HUES48 (cell line): ENCODE measurements at regions not wholly inside any gene's neighbourhood (a gene's known extent, or its start where the extent isn't known, plus 50 kb on each side); places are given as distances from the start of the nearest gene placed in this dataset.
"Not testable (repeated sequence)": the region's sequence is repeated elsewhere in the genome, so short reads cannot be mapped to it uniquely, and the experiment has no call there.

Experiments used
- H3K27ac ChIP-seq: one replicate; pipeline ENCODE4 v1.7.0; 2013; ENCODE audit warnings: low read depth, low read length, inconsistent platforms
- H3K27me3 ChIP-seq: 2 replicates; pipeline ENCODE4 v1.6.1; 2013; ENCODE audit warnings: mild to moderate bottlenecking, low read length; ENCODE audit not compliant: control insufficient read depth, insufficient read depth
- H3K36me3 ChIP-seq: 2 replicates; pipeline ENCODE4 v1.6.1; 2013; ENCODE audit warnings: low read length; ENCODE audit not compliant: control insufficient read depth, insufficient read depth
- H3K4me1 ChIP-seq: 2 replicates; pipeline ENCODE4 v1.6.1; 2013; ENCODE audit warnings: mild to moderate bottlenecking, low read length; ENCODE audit not compliant: control insufficient read depth, insufficient read depth
- H3K4me3 ChIP-seq: 2 replicates; pipeline ENCODE4 v1.5.1; 2013; ENCODE audit warnings: mild to moderate bottlenecking, low read depth, low read length
- H3K9ac ChIP-seq: 2 replicates; pipeline ENCODE4 v1.6.1; 2013; ENCODE audit warnings: mild to moderate bottlenecking, low read depth, low read length, moderate library complexity
- H3K9me3 ChIP-seq: 2 replicates; pipeline ENCODE4 v1.6.1; 2013; ENCODE audit warnings: low read length; ENCODE audit not compliant: control insufficient read depth, insufficient read depth

- Histone ChIP-seq H3K4me3 (no peak overlapping the region), H3K36me3 (no peaks in the 10 kb centered on the region), H3K9ac (no peak overlapping the region), H3K9me3 (peaks cover 18% of the 10 kb centered on the region), H3K27me3 (no peaks in the 10 kb centered on the region), H3K27ac (no peak overlapping the region), H3K4me1 (no peaks in the 10 kb centered on the region)
These were observed 53.7 kb upstream of the ST3GAL5 start for GRCh38 chr2:85942346-85942957.

GRCh38 chr2:85941490-85941889 is 52.7 kb upstream of the ST3GAL5 start:
- H3K27me3 ChIP-seq, H3K4me1 ChIP-seq, H3K9ac ChIP-seq, H3K36me3 ChIP-seq, H3K4me3 ChIP-seq, H3K27ac ChIP-seq: not testable (repeated sequence)
- H3K9me3 ChIP-seq: peaks cover 18% of the 10 kb centered on the region

- Histone ChIP-seq H3K27ac (no peak overlapping the region), H3K9ac (no peak overlapping the region), H3K4me1 (peaks cover 15% of the 10 kb centered on the region), H3K4me3 (no peak overlapping the region), H3K9me3 (peaks cover 18% of the 10 kb centered on the region), H3K27me3 (no peaks in the 10 kb centered on the region), H3K36me3 (no peaks in the 10 kb centered on the region)
These were observed 50.3 kb upstream of the ST3GAL5 start for GRCh38 chr2:85939131-85939530.
